Keratinocyte (primary cell): ENCODE measurements at regions not wholly inside any gene's neighbourhood (a gene's known extent, or its start where the extent isn't known, plus 50 kb on each side); places are given as distances from the start of the nearest gene placed in this dataset.

Experiments
- EZH2 ChIP-seq: IDR thresholded peaks from one replicate; pipeline ENCODE4 v1.6.1; 2012; ENCODE audit warnings: inconsistent platforms, mild to moderate bottlenecking, low read length, moderate library complexity
- TF ChIP-seq, protein P1 (sequence below), 3 experiments: IDR thresholded peaks in 1 of 3; conservative IDR thresholded peaks in 1 of 3; optimal IDR thresholded peaks in 1 of 3; 2 replicates in 2 of 3; 3 replicates in 1 of 3; pipeline versions ENCODE3 to v1.5.1; 2011; ENCODE audit warnings: low read length in 3 of 3, mild to moderate bottlenecking in 3 of 3, moderate library complexity in 2 of 3, control low read depth in 1 of 3, inconsistent platforms in 1 of 3; ENCODE audit not compliant: insufficient read depth in 2 of 3; ENCODE audit errors: extremely low read depth in 1 of 3

DNA sequence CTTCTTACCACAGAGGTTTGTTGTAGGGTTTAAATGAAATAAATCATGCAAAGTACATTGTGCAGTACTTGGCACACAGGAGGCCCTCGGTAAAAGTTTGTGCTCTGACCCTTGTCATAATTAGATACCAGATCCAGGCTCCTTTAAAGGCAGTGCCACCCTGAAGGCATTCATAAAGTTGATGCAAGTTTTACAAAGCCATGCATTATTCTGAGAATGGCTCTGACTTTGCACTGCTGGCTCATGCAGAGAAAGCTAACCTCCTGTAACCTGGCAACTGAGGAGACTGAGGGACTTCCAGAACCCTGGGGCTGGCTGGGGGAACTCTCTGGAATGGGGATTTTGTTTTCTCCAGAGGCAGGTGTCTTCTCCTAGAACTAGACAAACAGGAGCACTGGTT is 570.9 kb downstream of the CCSER2 start:
- TF ChIP-seq, protein P1, sequence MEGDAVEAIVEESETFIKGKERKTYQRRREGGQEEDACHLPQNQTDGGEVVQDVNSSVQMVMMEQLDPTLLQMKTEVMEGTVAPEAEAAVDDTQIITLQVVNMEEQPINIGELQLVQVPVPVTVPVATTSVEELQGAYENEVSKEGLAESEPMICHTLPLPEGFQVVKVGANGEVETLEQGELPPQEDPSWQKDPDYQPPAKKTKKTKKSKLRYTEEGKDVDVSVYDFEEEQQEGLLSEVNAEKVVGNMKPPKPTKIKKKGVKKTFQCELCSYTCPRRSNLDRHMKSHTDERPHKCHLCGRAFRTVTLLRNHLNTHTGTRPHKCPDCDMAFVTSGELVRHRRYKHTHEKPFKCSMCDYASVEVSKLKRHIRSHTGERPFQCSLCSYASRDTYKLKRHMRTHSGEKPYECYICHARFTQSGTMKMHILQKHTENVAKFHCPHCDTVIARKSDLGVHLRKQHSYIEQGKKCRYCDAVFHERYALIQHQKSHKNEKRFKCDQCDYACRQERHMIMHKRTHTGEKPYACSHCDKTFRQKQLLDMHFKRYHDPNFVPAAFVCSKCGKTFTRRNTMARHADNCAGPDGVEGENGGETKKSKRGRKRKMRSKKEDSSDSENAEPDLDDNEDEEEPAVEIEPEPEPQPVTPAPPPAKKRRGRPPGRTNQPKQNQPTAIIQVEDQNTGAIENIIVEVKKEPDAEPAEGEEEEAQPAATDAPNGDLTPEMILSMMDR (optimal IDR thresholded peaks at IDR 0.05 in 1 of 3, IDR thresholded peaks at IDR 0.05 in 1 of 3, conservative IDR thresholded peaks at IDR 0.05 in 1 of 3; ENCODE audit: extremely low read depth in 1 of 3, insufficient read depth in 2 of 3, low read length in 3 of 3) = no peak
- no peak for TF ChIP-seq EZH2
